ENCODE measurements at regions not wholly inside any gene's neighbourhood (a gene's known extent, or its start where the extent isn't known, plus 50 kb on each side); places are given as distances from the start of the nearest gene placed in this dataset.

DNA sequence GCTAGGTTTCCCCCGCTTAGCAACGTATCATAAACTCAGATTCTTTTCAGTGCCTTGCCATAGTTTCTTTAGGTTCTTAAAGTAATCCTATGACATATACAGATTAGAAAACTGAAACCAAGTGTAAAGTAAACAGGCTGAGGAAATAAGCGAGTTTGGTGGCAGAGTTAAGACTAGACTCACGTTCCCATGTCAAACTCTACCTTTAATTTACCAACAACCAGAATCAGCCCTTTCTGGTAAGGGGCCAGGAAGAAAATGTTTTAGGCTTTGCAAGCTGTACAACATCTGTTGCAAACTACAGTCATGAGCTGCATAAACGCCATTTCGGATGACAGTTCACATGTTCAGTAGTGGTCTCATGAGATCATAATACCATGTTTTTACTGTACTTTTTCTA lies 128.0 kb upstream of the PRICKLE2 start:
- CTCF ChIA-PET = no interaction called here
- TF ChIP-seq, protein P1, sequence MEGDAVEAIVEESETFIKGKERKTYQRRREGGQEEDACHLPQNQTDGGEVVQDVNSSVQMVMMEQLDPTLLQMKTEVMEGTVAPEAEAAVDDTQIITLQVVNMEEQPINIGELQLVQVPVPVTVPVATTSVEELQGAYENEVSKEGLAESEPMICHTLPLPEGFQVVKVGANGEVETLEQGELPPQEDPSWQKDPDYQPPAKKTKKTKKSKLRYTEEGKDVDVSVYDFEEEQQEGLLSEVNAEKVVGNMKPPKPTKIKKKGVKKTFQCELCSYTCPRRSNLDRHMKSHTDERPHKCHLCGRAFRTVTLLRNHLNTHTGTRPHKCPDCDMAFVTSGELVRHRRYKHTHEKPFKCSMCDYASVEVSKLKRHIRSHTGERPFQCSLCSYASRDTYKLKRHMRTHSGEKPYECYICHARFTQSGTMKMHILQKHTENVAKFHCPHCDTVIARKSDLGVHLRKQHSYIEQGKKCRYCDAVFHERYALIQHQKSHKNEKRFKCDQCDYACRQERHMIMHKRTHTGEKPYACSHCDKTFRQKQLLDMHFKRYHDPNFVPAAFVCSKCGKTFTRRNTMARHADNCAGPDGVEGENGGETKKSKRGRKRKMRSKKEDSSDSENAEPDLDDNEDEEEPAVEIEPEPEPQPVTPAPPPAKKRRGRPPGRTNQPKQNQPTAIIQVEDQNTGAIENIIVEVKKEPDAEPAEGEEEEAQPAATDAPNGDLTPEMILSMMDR (IDR thresholded peaks at IDR 0.05) = no peak
- no peaks in the 10 kb centered on the region for H3K9me3 Mint-ChIP-seq
- H3K4me3 Mint-ChIP-seq = no peak overlapping the region
- peaks cover 14% of the 10 kb centered on the region for H3K4me1 Mint-ChIP-seq (ENCODE audit: low read depth)
- no peak overlapping the region for H3K27ac Mint-ChIP-seq
- no peaks in the 10 kb centered on the region for H3K36me3 Mint-ChIP-seq (ENCODE audit: low read depth)
- intact Hi-C loops (cut with micrococcal nuclease) = no loop called here
- DNase-seq (no peak), ATAC-seq (no peak)
- POLR2A ChIA-PET = no interaction called here
- no peaks in the 10 kb centered on the region for H3K27me3 Mint-ChIP-seq

DNA sequence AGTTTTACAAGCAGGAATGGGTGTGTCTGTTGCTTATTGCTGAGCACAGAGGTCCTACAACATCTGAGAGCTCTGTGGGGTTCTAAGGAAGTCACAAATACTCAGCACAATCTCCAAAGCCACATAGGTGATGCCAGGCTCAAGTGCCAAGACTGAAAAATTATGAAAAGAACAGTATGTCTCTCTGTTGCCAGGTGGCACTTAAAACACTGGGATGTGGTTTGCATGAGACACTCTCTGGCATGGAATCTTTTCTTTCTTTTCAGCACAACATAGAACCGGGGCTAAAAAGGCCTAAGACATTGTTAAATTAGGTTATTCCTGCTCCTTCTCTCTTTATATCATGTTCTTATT lies 127.3 kb upstream of the PRICKLE2 start:
- CTCF ChIA-PET = no interaction called here

DNA sequence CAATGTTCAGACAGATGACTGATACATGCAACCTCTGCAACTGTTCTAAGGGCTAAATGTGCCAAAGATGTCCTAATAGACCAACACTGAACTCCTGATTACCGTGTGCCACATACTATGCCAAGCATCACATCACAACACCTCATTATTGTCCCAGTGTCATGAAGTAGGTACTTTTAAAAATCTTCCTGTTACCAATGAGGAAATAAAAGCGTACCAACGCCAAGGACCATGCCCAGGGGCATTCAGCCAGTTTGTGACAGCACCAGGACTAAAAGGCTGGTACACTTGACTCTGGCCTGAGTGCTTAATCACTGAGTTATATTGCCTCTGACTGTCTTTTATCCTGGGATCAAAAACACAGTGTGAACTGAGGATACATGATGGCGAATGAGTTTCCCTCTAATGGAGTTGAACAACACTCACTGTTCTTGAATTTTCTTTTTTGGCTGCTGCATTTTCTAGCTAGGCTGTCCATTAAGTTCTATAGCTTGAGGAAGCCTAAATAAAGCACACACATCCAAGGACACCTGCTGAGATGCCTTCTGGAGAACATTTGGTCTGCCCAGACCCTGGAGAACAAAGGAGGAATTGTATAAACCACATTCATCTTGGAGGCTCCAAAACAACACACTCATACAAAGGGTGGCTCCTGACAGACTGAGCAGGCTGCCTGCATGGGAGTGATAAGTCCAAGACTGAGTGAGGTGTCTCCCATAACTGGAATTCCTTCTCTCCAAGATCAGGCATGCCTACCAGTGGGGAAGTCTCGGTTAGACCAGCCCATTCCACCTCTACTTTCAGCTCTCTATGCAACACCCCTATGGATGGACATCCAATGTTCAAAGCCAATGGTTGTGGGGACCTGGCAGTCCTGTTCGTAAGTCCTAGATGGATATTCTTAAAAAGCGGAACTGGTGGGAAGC lies 126.7 kb upstream of the PRICKLE2 start:
- no peaks in the 10 kb centered on the region for H3K36me3 Mint-ChIP-seq (ENCODE audit: low read depth)
- no peak overlapping the region for H3K4me3 Mint-ChIP-seq
- ChIA-PET POLR2A (no interaction called here), CTCF (no interaction called here)
- DNase-seq (no peak), ATAC-seq (no peak)
- no peaks in the 10 kb centered on the region for H3K9me3 Mint-ChIP-seq
- TF ChIP-seq, protein P1 (IDR thresholded peaks at IDR 0.05) = no peak
- no peaks in the 10 kb centered on the region for H3K27me3 Mint-ChIP-seq
- H3K4me1 Mint-ChIP-seq (ENCODE audit: low read depth) = peaks cover 14% of the 10 kb centered on the region
- intact Hi-C loops (cut with micrococcal nuclease) = no loop called here
- no peak overlapping the region for H3K27ac Mint-ChIP-seq

More for the DNA sequence above, 127.3 kb upstream of the PRICKLE2 start:
- Mint-ChIP-seq H3K27me3 (no peaks in the 10 kb centered on the region), H3K4me1 (ENCODE audit: low read depth) (peaks cover 14% of the 10 kb centered on the region), H3K4me3 (no peak overlapping the region), H3K36me3 (ENCODE audit: low read depth) (no peaks in the 10 kb centered on the region), H3K9me3 (no peaks in the 10 kb centered on the region), H3K27ac (no peak overlapping the region)
- DNase-seq (no peak), ATAC-seq (no peak)
- intact Hi-C loops (cut with micrococcal nuclease) = no loop called here
- POLR2A ChIA-PET = no interaction called here
- TF ChIP-seq, protein P1 (IDR thresholded peaks at IDR 0.05) = no peak

DNA sequence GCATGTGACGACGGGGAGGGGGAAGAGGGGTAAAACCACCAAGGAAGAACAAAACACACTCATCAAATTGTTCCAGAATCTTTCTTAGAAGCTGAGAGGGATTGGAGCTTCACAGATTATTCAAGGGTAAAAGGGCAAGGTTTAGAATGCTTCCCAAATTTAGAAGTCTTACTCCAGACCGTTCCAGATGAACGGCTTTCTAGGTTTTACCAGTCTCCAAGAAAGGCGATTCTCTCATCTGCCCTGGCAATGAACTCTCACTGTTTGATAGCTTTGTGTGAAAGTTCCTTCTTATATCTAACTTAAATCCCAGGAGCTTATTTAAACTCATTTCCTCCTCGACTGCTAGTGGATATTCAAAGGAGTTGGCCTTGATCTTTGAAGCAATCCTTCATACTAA lies 124.3 kb upstream of the PRICKLE2 start:
- CTCF ChIA-PET = interaction anchor here (1.6 kb wide), 1 partner anchor 20 kb away, joined by 3 read pairs; no protein-coding TSS in a partner anchor
- TF ChIP-seq, protein P1 (IDR thresholded peaks at IDR 0.05) = no peak

DNA sequence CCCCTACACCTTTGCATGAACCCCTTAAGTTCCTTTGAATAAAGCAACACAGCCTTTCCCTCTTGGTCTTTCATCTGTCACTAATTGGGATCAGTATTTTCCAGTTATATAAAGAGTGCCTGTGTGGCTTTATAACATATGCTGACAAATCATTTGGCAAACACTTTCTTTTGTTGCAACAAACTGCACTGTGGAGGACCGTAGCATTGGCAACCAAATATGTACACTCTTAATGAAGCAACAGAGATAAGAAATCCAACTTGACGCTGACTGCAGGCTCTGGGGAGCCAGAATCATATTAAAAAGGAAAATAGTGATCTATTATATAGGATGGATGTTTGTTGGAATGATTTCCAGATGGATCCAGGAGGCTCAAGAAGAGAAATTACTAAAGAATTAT lies 120.1 kb upstream of the PRICKLE2 start:
- no peaks in the 10 kb centered on the region for H3K9me3 Mint-ChIP-seq
- no peak for ATAC-seq
- peaks cover 2% of the 10 kb centered on the region for H3K27me3 Mint-ChIP-seq
- no peaks in the 10 kb centered on the region for H3K36me3 Mint-ChIP-seq (ENCODE audit: low read depth)
- no peak overlapping the region for H3K27ac Mint-ChIP-seq
- POLR2A ChIA-PET = no interaction called here
- intact Hi-C loops (cut with micrococcal nuclease) = no loop called here
- DNase-seq = no peak
- TF ChIP-seq, protein P1 (IDR thresholded peaks at IDR 0.05) = no peak
- H3K4me3 Mint-ChIP-seq = no peak overlapping the region
- CTCF ChIA-PET = no interaction called here
- H3K4me1 Mint-ChIP-seq (ENCODE audit: low read depth) = no peaks in the 10 kb centered on the region

More for the DNA sequence above, 124.3 kb upstream of the PRICKLE2 start:
- peaks cover 2% of the 10 kb centered on the region for H3K4me1 Mint-ChIP-seq (ENCODE audit: low read depth)
- H3K27ac Mint-ChIP-seq = no peak overlapping the region
- H3K9me3 Mint-ChIP-seq = no peaks in the 10 kb centered on the region
- intact Hi-C loops (cut with micrococcal nuclease) = no loop called here
- DNase-seq = no peak
- no peaks in the 10 kb centered on the region for H3K27me3 Mint-ChIP-seq
- POLR2A ChIA-PET = no interaction called here
- H3K4me3 Mint-ChIP-seq = no peak overlapping the region
- no peaks in the 10 kb centered on the region for H3K36me3 Mint-ChIP-seq (ENCODE audit: low read depth)
- no peak for ATAC-seq
